H9 (cell line): ENCODE measurements at regions not wholly inside any gene's neighbourhood (a gene's known extent, or its start where the extent isn't known, plus 50 kb on each side); places are given as distances from the start of the nearest gene placed in this dataset.

Source experiments
- DNase-seq: peaks from one replicate; pipeline ENCODE4 v3.0.0-alpha.2; 2017
- H2AFZ ChIP-seq: one replicate; pipeline ENCODE4 v1.6.1; 2013; ENCODE audit warnings: mild to moderate bottlenecking, low read length, control low read depth, moderate library complexity
- H2AK5ac ChIP-seq: 2 replicates; pipeline ENCODE4 v1.6.1; 2013; ENCODE audit warnings: low read length, control low read depth, mixed read lengths; ENCODE audit not compliant: insufficient read length
- H2BK120ac ChIP-seq: one replicate; pipeline ENCODE4 v1.6.1; 2013; ENCODE audit warnings: low read depth, mild to moderate bottlenecking, low read length, control low read depth, inconsistent platforms; ENCODE audit not compliant: poor library complexity, severe bottlenecking
- H2BK12ac ChIP-seq: 2 replicates; pipeline ENCODE4 v1.6.1; 2013; ENCODE audit warnings: low read length, control low read depth, mixed read lengths, low read depth; ENCODE audit not compliant: insufficient read length
- H2BK15ac ChIP-seq: 2 replicates; pipeline ENCODE4 v1.6.1; 2013; ENCODE audit warnings: low read depth, low read length, control low read depth
- H2BK20ac ChIP-seq: one replicate; pipeline ENCODE4 v1.6.1; 2013; ENCODE audit warnings: low read depth, mild to moderate bottlenecking, low read length, control low read depth, inconsistent platforms; ENCODE audit not compliant: poor library complexity, severe bottlenecking
- H2BK5ac ChIP-seq: 2 replicates; pipeline ENCODE4 v1.6.1; 2013; ENCODE audit warnings: low read length, control low read depth, mixed read lengths; ENCODE audit not compliant: insufficient read length
- H3K14ac ChIP-seq: 2 replicates; pipeline ENCODE4 v1.6.1; 2013; ENCODE audit warnings: low read length, control low read depth; ENCODE audit not compliant: insufficient read depth
- H3K18ac ChIP-seq: 2 replicates; pipeline ENCODE4 v1.6.1; 2013; ENCODE audit warnings: low read depth, mild to moderate bottlenecking, mixed read lengths, low read length, control low read depth; ENCODE audit not compliant: insufficient read length
- H3K23ac ChIP-seq: 2 replicates; pipeline ENCODE4 v1.6.1; 2013; ENCODE audit warnings: low read length, control low read depth, mixed read lengths, low read depth; ENCODE audit not compliant: insufficient read length
- H3K23me2 ChIP-seq: 2 replicates; pipeline ENCODE4 v1.6.1; 2013; ENCODE audit warnings: low read depth, mild to moderate bottlenecking, mixed read lengths, low read length, control low read depth; ENCODE audit not compliant: insufficient read length, poor library complexity, severe bottlenecking
- H3K27ac ChIP-seq: 2 replicates; pipeline ENCODE4 v1.5.1; 2013; ENCODE audit warnings: low read length, control low read depth, mixed read lengths, low read depth; ENCODE audit not compliant: insufficient read length
- H3K27me3 ChIP-seq: 2 replicates; pipeline ENCODE4 v1.6.1; 2013; ENCODE audit warnings: low read length, control low read depth, inconsistent platforms; ENCODE audit not compliant: insufficient read depth
- H3K4ac ChIP-seq: 2 replicates; pipeline ENCODE4 v1.6.1; 2013; ENCODE audit warnings: low read depth, mild to moderate bottlenecking, control low read depth, inconsistent platforms, low read length, moderate library complexity
- H3K4me1 ChIP-seq: 2 replicates; pipeline ENCODE4 v1.6.1; 2013; ENCODE audit warnings: low read length, control low read depth, inconsistent platforms; ENCODE audit not compliant: insufficient read depth
- H3K4me2 ChIP-seq: 2 replicates; pipeline ENCODE4 v1.6.1; 2013; ENCODE audit warnings: low read length, control low read depth, mixed read lengths; ENCODE audit not compliant: insufficient read length, insufficient read depth
- H3K56ac ChIP-seq: 2 replicates; pipeline ENCODE4 v1.6.1; 2013; ENCODE audit warnings: low read depth, mild to moderate bottlenecking, mixed read lengths, low read length, control low read depth; ENCODE audit not compliant: insufficient read length
- H3K79me1 ChIP-seq: 2 replicates; pipeline ENCODE4 v1.6.1; 2013; ENCODE audit warnings: low read depth, mild to moderate bottlenecking, moderate library complexity, low read length, control low read depth, inconsistent platforms; ENCODE audit not compliant: insufficient read depth, poor library complexity, severe bottlenecking
- H3K79me2 ChIP-seq: 2 replicates; pipeline ENCODE4 v1.6.1; 2013; ENCODE audit warnings: low read length, control low read depth, inconsistent platforms; ENCODE audit not compliant: insufficient read depth
- H3K9ac ChIP-seq: 2 replicates; pipeline ENCODE4 v1.6.1; 2013; ENCODE audit warnings: low read length, control low read depth, mixed read lengths; ENCODE audit not compliant: insufficient read length; ENCODE audit errors: extremely low read depth
- H3K9me3 ChIP-seq: one replicate; pipeline ENCODE4 v1.6.1; 2013; ENCODE audit warnings: low read depth, low read length, inconsistent platforms; ENCODE audit not compliant: control insufficient read depth
- H3T11ph ChIP-seq: one replicate; pipeline ENCODE4 v1.6.1; 2013; ENCODE audit warnings: mild to moderate bottlenecking, low read length, control low read depth, inconsistent platforms
- H4K20me1 ChIP-seq: one replicate; pipeline ENCODE4 v1.6.1; 2013; ENCODE audit not compliant: control insufficient read depth, insufficient read length, insufficient read depth
- H4K5ac ChIP-seq: 2 replicates; pipeline ENCODE4 v1.6.1; 2013; ENCODE audit warnings: low read depth, mild to moderate bottlenecking, mixed read lengths, low read length, control low read depth; ENCODE audit not compliant: insufficient read length
- H4K8ac ChIP-seq: replicated peaks from 2 replicates; pipeline ENCODE4 v1.6.1; 2013; ENCODE audit warnings: low read length, control low read depth, mixed read lengths, low read depth; ENCODE audit not compliant: insufficient read length
- H4K91ac ChIP-seq: 2 replicates; pipeline ENCODE4 v1.6.1; 2013; ENCODE audit warnings: low read depth, mild to moderate bottlenecking, moderate library complexity, mixed read lengths, low read length, control low read depth; ENCODE audit not compliant: insufficient read length
- H3K27ac Mint-ChIP-seq, 3 experiments: 2 replicates in 2 of 3; 3 replicates in 1 of 3; pipeline ENCODE4 v1.8.0; 2020 to 2021; ENCODE audit warnings: mixed read lengths in 3 of 3, mild to moderate bottlenecking in 1 of 3, moderate library complexity in 1 of 3
- H3K27me3 Mint-ChIP-seq: 2 replicates; pipeline ENCODE4 v1.8.0; 2021; ENCODE audit warnings: low read depth, mild to moderate bottlenecking, moderate library complexity, mixed read lengths
- H3K36me3 Mint-ChIP-seq, 3 experiments: 2 replicates in 2 of 3; 3 replicates in 1 of 3; pipeline ENCODE4 v1.8.0; 2020 to 2021; ENCODE audit warnings: low read depth in 3 of 3, mixed read lengths in 3 of 3; ENCODE audit not compliant: insufficient read depth in 1 of 3
- H3K4me1 Mint-ChIP-seq, 2 experiments: 2 replicates each; pipeline ENCODE4 v1.8.0; 2020; ENCODE audit warnings: mixed read lengths in 2 of 2
- H3K4me3 Mint-ChIP-seq, 2 experiments: 2 replicates in 1 of 2; 3 replicates in 1 of 2; pipeline ENCODE4 v1.8.0; 2020 to 2021; ENCODE audit warnings: mild to moderate bottlenecking in 2 of 2, mixed read lengths in 2 of 2, moderate library complexity in 1 of 2
- H3K9me3 Mint-ChIP-seq, 2 experiments: 2 replicates in 1 of 2; 3 replicates in 1 of 2; pipeline ENCODE4 v1.8.0; 2020; ENCODE audit warnings: mild to moderate bottlenecking in 2 of 2, mixed read lengths in 2 of 2, moderate library complexity in 1 of 2
- CTCF ChIP-seq: fragments of 200-600 bp; sonication (generic); conservative IDR thresholded peaks from 3 replicates; pipeline ENCODE4 v1.8.0; 2021; ENCODE audit warnings: antibody characterized with exemption, mild to moderate bottlenecking
- WGBS: extraction: QIAGEN DNeasy Blood & Tissue Kit; methylation state at CpG from one replicate; pipeline ENCODE4 v1.1.7; 2013; ENCODE audit warnings: missing lambda C conversion rate, low lambda C conversion rate, mixed read lengths; ENCODE audit not compliant: insufficient read length; ENCODE audit errors: extremely low coverage; 5-methylcytosine and 5-hydroxymethylcytosine counted together

- no peak overlapping the region for H3K27ac Mint-ChIP-seq
- no peak overlapping the region for H3K9ac ChIP-seq
- H2AFZ ChIP-seq, result no peak overlapping the region
- H2BK20ac ChIP-seq, result no peak overlapping the region
- no peak overlapping the region for H3K4me2 ChIP-seq
- no peaks in the 10 kb centered on the region for H3K27me3 ChIP-seq
- no peak overlapping the region for H2BK12ac ChIP-seq
- peaks cover 5 to 16% of the 10 kb centered on the region in 2 experiments for H3K4me1 Mint-ChIP-seq
- H3K14ac ChIP-seq, result no peak overlapping the region
- no peak overlapping the region for H4K5ac ChIP-seq
- no peak overlapping the region for H4K91ac ChIP-seq
- no peaks in the 10 kb centered on the region for H4K20me1 ChIP-seq
- no peak for TF ChIP-seq CTCF
- no peak overlapping the region for H2AK5ac ChIP-seq
- no peak overlapping the region for H2BK5ac ChIP-seq
- H3K56ac ChIP-seq, result no peak overlapping the region
- no peak overlapping the region for H3K18ac ChIP-seq
- no peak overlapping the region for H3K4me3 Mint-ChIP-seq
- no peak overlapping the region for H2BK15ac ChIP-seq
- peaks cover 0 to 7% (median 5%) of the 10 kb centered on the region in 3 experiments; a peak in 4 of 7 replicates for H3K36me3 Mint-ChIP-seq
- H3K9me3 ChIP-seq, result no peaks in the 10 kb centered on the region
- no peaks in the 10 kb centered on the region for H3K79me2 ChIP-seq
- no peak for DNase-seq
- H3K23ac ChIP-seq, result no peak overlapping the region
- H3T11ph ChIP-seq, result no peak overlapping the region
- peaks cover 0 to 7% of the 10 kb centered on the region in 2 experiments; a peak in 3 of 5 replicates for H3K9me3 Mint-ChIP-seq
- no CpG with 5 or more reads among the region's 3 CpGs for WGBS
- no peak overlapping the region for H3K4ac ChIP-seq
- H3K27ac ChIP-seq, result no peak overlapping the region
- no peak overlapping the region for H2BK120ac ChIP-seq
- H3K4me1 ChIP-seq, result no peaks in the 10 kb centered on the region; the same call in 1 of the 2 replicates
- no peak overlapping the region for H4K8ac ChIP-seq
- no peaks in the 10 kb centered on the region for H3K23me2 ChIP-seq
- H3K27me3 Mint-ChIP-seq, result no peaks in the 10 kb centered on the region; the same call in 1 of the 2 replicates
- H3K79me1 ChIP-seq, result no peaks in the 10 kb centered on the region
These were observed 154.2 kb upstream of the LRIG1 start for GRCh38 chr3:66655044-66655443.
